SU-DHL-6 (cell line): ENCODE measurements at regions not wholly inside any gene's neighbourhood (a gene's known extent, or its start where the extent isn't known, plus 50 kb on each side); places are given as distances from the start of the nearest gene placed in this dataset.

Experiments used
- EZH2phosphoT487 ChIP-seq: fragments of 200-600 bp; sonication (generic), shearing (Covaris generic); conservative IDR thresholded peaks from 2 replicates; pipeline ENCODE4 v1.6.1; 2018; ENCODE audit warnings: mild to moderate bottlenecking, antibody characterized with exemption, low read length, moderate library complexity, mixed read lengths
- TF ChIP-seq, protein P1 (sequence below): fragments of 200-600 bp; sonication (generic); IDR thresholded peaks from one replicate; pipeline ENCODE4 v1.5.1; 2017; ENCODE audit warnings: antibody characterized with exemption, mild to moderate bottlenecking, low read length, moderate library complexity; ENCODE audit not compliant: insufficient read depth, poor library complexity, severe bottlenecking

DNA sequence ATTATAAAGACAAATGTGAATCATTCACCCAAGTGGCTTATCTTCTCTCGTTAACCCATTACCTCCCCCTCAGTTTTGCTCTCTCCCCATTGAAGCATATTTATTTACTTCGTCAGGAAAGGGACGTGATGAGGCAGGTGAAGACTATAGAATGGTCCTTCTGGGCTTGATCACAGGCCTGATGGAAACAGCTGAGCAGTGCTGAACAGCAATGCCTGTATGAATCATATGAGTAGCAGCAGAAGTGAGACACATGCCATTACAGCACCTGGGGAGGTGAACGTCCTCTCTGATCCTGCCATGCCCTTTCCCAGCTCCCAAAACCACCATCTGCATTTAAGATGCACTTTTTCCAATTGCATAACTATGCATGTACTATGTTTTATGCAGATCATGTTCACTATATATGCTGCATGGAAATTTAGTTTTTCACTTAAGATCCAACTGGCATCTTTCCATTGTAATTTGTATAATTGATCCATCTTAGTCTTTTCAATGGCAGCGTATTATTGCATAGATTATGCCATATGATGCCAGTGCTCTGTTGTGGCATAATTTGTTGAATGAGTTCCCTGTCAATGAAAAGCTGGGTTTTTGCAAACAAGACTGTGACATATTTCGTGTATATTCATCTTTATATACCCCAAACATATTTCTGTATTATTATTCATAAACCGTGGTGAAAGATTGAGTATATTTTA lies 105.3 kb downstream of the CXCL12 start:
- TF ChIP-seq, protein P1, sequence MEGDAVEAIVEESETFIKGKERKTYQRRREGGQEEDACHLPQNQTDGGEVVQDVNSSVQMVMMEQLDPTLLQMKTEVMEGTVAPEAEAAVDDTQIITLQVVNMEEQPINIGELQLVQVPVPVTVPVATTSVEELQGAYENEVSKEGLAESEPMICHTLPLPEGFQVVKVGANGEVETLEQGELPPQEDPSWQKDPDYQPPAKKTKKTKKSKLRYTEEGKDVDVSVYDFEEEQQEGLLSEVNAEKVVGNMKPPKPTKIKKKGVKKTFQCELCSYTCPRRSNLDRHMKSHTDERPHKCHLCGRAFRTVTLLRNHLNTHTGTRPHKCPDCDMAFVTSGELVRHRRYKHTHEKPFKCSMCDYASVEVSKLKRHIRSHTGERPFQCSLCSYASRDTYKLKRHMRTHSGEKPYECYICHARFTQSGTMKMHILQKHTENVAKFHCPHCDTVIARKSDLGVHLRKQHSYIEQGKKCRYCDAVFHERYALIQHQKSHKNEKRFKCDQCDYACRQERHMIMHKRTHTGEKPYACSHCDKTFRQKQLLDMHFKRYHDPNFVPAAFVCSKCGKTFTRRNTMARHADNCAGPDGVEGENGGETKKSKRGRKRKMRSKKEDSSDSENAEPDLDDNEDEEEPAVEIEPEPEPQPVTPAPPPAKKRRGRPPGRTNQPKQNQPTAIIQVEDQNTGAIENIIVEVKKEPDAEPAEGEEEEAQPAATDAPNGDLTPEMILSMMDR: no peak
- TF ChIP-seq EZH2phosphoT487: no peak
